PFSK-1 (cell line): ENCODE measurements at regions not wholly inside any gene's neighbourhood (a gene's known extent, or its start where the extent isn't known, plus 50 kb on each side); places are given as distances from the start of the nearest gene placed in this dataset.

Experiments
- POLR2AphosphoS5 ChIP-seq: IDR thresholded peaks from 2 replicates; pipeline ENCODE4 v1.6.1; 2012; ENCODE audit warnings: low read depth, mild to moderate bottlenecking, control low read depth, low read length, moderate library complexity
- SIN3A ChIP-seq: IDR thresholded peaks from 2 replicates; pipeline ENCODE4 v1.6.1; 2012; ENCODE audit warnings: mild to moderate bottlenecking, low read length, moderate library complexity, borderline replicate concordance; ENCODE audit not compliant: insufficient read depth
- TAF1 ChIP-seq: IDR thresholded peaks from 2 replicates; pipeline ENCODE4 v1.6.1; 2012; ENCODE audit warnings: low read length, control low read depth, borderline replicate concordance; ENCODE audit not compliant: insufficient read depth

DNA sequence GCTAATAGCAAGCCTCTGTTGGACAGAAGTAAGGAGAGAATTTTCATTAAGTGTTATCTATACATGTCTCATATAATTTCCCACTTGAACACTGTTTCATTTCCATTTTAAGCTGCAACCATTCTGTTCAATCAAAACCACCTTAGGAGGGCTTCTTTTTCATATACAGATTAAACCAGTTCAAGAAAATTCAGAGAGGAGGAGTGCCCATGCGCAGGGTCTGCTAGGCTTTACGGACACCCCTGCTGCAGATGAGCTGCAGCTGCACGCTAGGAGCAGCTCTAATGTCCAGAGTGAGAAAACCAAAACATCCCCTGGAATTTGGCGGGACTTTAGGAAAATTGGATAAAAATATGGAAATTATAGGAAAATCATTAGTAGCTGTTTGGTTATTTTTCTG, 541.0 kb downstream of the SPRY1 start:
- TF ChIP-seq POLR2AphosphoS5 (no peak), TAF1 (no peak), SIN3A (no peak)
